PC-9 (cell line): ENCODE measurements at regions not wholly inside any gene's neighbourhood (a gene's known extent, or its start where the extent isn't known, plus 50 kb on each side); places are given as distances from the start of the nearest gene placed in this dataset.

ENCODE experiments used
- BruUV-seq: library from RNA; stranded (reverse); fragments of 400-500 nt; replicated peaks from 2 replicates; lab custom pipeline; 2021; lab: Mats Ljungman, UMichigan
- CTCF ChIA-PET: fragments of 300-600 bp; sonication (Branson Sonifier 250); formaldehyde crosslinking; loops from one replicate; lab custom pipeline; 2022; ENCODE audit warnings: antibody characterized with exemption; lab: Charles Lee
- POLR2A ChIA-PET: fragments of 300-600 bp; sonication (Branson Sonifier 250); formaldehyde crosslinking; loops from one replicate; lab custom pipeline; 2022; ENCODE audit warnings: antibody characterized with exemption; ENCODE audit not compliant: unreplicated experiment; lab: Charles Lee
- DNase-seq, 2 experiments: peaks; one replicate each; pipeline versions ENCODE4 v3.0.0 to v3.0.0-alpha.2; 2015 to 2022; ENCODE audit warnings: mixed read lengths in 1 of 2
- H2AFZ ChIP-seq: fragments of 200-600 bp; sonication (generic); 2 replicates; pipeline ENCODE4 v1.8.1; 2017; ENCODE audit warnings: antibody characterized with exemption
- H3F3A ChIP-seq: fragments of 200-600 bp; sonication (generic); 2 replicates; pipeline ENCODE4 v1.8.1; 2017; ENCODE audit warnings: antibody characterized with exemption, mild to moderate bottlenecking, low read depth; ENCODE audit not compliant: insufficient read depth
- H3K27ac ChIP-seq: fragments of 200-600 bp; sonication (generic); 2 replicates; pipeline ENCODE4 v1.6.1; 2016; ENCODE audit warnings: mixed run types
- H3K27me3 ChIP-seq: fragments of 200-600 bp; sonication (generic); 2 replicates; pipeline ENCODE4 v1.6.1; 2016; ENCODE audit warnings: low read depth, mixed run types; ENCODE audit not compliant: insufficient read depth
- H3K36me3 ChIP-seq: fragments of 200-600 bp; sonication (generic); 2 replicates; pipeline ENCODE4 v1.6.1; 2016; ENCODE audit warnings: low read depth, mixed run types
- H3K4me1 ChIP-seq: fragments of 200-600 bp; sonication (generic); replicated peaks from 2 replicates; pipeline ENCODE4 v1.6.1; 2016; ENCODE audit warnings: mixed run types; ENCODE audit not compliant: insufficient read depth
- H3K4me2 ChIP-seq: fragments of 200-600 bp; sonication (generic); 2 replicates; pipeline ENCODE4 v1.6.1; 2017; ENCODE audit warnings: mixed run types
- H3K4me3 ChIP-seq: fragments of 200-600 bp; sonication (generic); 2 replicates; pipeline ENCODE4 v1.6.1; 2016; ENCODE audit warnings: mixed run types
- H3K79me2 ChIP-seq: fragments of 200-600 bp; sonication (generic); 2 replicates; pipeline ENCODE4 v1.6.1; 2017; ENCODE audit warnings: low read depth, mixed run types
- H3K9me2 ChIP-seq: fragments of 200-600 bp; sonication (generic); 2 replicates; pipeline ENCODE4 v1.8.1; 2017; ENCODE audit warnings: mild to moderate bottlenecking; ENCODE audit not compliant: insufficient read depth
- H3K9me3 ChIP-seq: fragments of 200-600 bp; sonication (generic); 2 replicates; pipeline ENCODE4 v1.8.1; 2016; ENCODE audit warnings: low read depth; ENCODE audit not compliant: insufficient read depth
- H4K20me1 ChIP-seq: fragments of 200-600 bp; sonication (generic); 2 replicates; pipeline ENCODE4 v1.8.1; 2017; ENCODE audit not compliant: insufficient read depth
- EZH2 ChIP-seq: fragments of 200-600 bp; sonication (generic); IDR thresholded peaks from 2 replicates; pipeline ENCODE4 v1.8.0; 2017; ENCODE audit warnings: antibody characterized with exemption, low read depth
- intact Hi-C: fragments of 100-400 bp; cut with micrococcal nuclease; formaldehyde crosslinking; loops from one replicate; pipeline ENCODE4 v1.10.0; 2022; ENCODE audit not compliant: unreplicated experiment
- TF ChIP-seq, protein P1 (sequence below): fragments of 200-600 bp; sonication (generic); conservative IDR thresholded peaks from 2 replicates; pipeline ENCODE4 v1.6.1; 2017; ENCODE audit warnings: mixed run types, antibody characterized with exemption, mild to moderate bottlenecking, moderate library complexity

DNA sequence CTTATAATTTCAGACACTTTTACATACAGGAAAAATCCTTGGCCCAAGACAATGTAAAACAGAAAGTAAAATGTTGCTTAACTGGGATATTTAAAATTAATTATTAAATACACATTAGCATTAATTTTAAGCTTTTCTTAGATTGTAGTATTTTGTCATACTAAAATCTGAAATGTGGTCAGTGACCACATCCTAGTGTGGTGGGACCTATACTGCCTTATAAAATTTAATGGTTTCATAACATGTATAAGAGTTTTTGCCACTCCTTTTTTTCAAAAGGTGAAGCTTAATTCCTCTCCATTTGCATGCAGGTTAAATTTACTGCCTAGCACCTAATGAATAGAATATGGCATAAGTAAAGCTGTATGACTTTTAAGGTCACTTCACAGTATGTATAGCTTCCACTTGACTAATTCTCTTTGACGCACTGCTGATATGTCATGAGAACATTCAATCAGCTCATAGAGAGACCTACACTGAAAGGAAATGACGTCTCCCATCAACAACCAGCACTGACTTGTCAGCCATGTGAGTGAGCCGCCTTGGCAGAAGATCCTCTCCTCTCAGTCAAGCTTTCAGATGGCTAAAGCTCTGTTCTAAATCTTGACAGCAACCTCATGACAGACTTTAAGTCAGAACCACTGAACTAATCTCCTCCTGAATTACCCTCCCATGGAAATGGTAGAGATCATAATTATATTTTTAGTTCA lies 847.8 kb downstream of the SI start:
- ChIA-PET POLR2A (no interaction called here), CTCF (no interaction called here)
- TF ChIP-seq, protein P1, sequence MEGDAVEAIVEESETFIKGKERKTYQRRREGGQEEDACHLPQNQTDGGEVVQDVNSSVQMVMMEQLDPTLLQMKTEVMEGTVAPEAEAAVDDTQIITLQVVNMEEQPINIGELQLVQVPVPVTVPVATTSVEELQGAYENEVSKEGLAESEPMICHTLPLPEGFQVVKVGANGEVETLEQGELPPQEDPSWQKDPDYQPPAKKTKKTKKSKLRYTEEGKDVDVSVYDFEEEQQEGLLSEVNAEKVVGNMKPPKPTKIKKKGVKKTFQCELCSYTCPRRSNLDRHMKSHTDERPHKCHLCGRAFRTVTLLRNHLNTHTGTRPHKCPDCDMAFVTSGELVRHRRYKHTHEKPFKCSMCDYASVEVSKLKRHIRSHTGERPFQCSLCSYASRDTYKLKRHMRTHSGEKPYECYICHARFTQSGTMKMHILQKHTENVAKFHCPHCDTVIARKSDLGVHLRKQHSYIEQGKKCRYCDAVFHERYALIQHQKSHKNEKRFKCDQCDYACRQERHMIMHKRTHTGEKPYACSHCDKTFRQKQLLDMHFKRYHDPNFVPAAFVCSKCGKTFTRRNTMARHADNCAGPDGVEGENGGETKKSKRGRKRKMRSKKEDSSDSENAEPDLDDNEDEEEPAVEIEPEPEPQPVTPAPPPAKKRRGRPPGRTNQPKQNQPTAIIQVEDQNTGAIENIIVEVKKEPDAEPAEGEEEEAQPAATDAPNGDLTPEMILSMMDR = no peak
- no peak for TF ChIP-seq EZH2
- Histone ChIP-seq H3K9me3 (no peaks in the 10 kb centered on the region), H3F3A (no peaks in the 10 kb centered on the region), H3K9me2 (0 out of 2 replicates have a peak, but pooled peaks cover 4% of the 10 kb centered on the region), H3K27ac (no peak overlapping the region), H3K4me2 (no peak overlapping the region), H2AFZ (no peak overlapping the region), H3K4me1 (no peaks in the 10 kb centered on the region), H3K27me3 (no peaks in the 10 kb centered on the region), H3K4me3 (no peak overlapping the region), H4K20me1 (no peaks in the 10 kb centered on the region), H3K36me3 (no peaks in the 10 kb centered on the region), H3K79me2 (no peaks in the 10 kb centered on the region)
- DNase-seq = no peak
- intact Hi-C loops = no loop called here
- BruUV-seq = no TSS peak

DNA sequence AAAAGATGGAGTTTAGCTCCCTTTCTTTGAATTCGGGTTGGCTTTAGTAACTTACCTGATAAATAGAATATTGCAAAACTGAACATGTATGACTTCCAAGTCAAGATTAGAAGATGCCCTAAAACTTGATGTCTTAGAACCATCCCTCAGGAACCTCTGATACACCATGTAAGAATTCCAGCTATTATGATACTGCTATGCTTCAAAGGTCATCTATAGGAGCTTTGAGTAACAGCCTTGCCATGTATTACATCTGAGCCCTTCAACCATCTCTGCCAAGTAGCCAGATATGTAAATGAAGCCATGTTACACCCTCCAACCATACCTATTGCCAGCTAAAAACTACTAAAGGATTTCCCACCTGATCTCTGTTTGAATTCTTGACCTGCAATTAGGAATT lies 854.2 kb downstream of the SI start:
- BruUV-seq = no TSS peak
- TF ChIP-seq, protein P1 = no peak
- TF ChIP-seq EZH2 = no peak

DNA sequence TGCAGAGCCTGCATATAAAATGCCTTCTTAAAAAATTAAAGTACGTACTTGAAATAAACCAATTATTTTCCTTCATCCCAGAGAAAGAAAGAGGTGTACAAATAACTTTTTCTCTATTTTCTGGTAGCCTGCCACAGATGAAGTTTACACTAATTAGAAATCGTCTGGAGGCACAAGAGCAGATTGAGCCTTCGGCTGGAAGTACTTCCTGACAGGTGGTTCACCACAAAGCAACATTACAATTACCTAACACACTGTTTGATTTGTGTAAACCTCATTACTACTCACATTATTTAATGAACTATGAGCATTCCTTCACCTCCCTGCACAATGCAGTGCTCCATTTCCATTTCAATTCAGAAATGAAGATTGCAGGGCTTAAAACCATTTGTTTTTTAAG lies 856.1 kb downstream of the SI start:
- no peaks in the 10 kb centered on the region for H3F3A ChIP-seq
- H3K27ac ChIP-seq = no peak overlapping the region
- H3K4me3 ChIP-seq = no peak overlapping the region
- H3K27me3 ChIP-seq = no peaks in the 10 kb centered on the region
- no peaks in the 10 kb centered on the region; the same call in 1 of the 2 replicates for H3K9me2 ChIP-seq
- no peak for DNase-seq
- H3K79me2 ChIP-seq = no peaks in the 10 kb centered on the region
- no peaks in the 10 kb centered on the region for H3K9me3 ChIP-seq
- no peak overlapping the region for H3K4me2 ChIP-seq
- no peaks in the 10 kb centered on the region for H4K20me1 ChIP-seq
- POLR2A ChIA-PET = no interaction called here
- intact Hi-C loops = no loop called here
- no peaks in the 10 kb centered on the region for H3K36me3 ChIP-seq
- CTCF ChIA-PET = no interaction called here
- H2AFZ ChIP-seq = no peak overlapping the region
- TF ChIP-seq EZH2 = no peak
- TF ChIP-seq, protein P1 = no peak
- BruUV-seq = no TSS peak
- H3K4me1 ChIP-seq = no peaks in the 10 kb centered on the region

More for the DNA sequence above, 854.2 kb downstream of the SI start:
- Histone ChIP-seq H2AFZ (no peak overlapping the region), H3K9me2 (no peaks in the 10 kb centered on the region), H3K9me3 (no peaks in the 10 kb centered on the region), H4K20me1 (no peaks in the 10 kb centered on the region), H3K4me2 (no peak overlapping the region), H3K27ac (no peak overlapping the region), H3K79me2 (no peaks in the 10 kb centered on the region), H3K36me3 (no peaks in the 10 kb centered on the region), H3F3A (no peaks in the 10 kb centered on the region), H3K4me3 (no peak overlapping the region), H3K4me1 (no peaks in the 10 kb centered on the region), H3K27me3 (no peaks in the 10 kb centered on the region)
- ChIA-PET CTCF (no interaction called here), POLR2A (no interaction called here)
- no peak for DNase-seq
- intact Hi-C loops = no loop called here
